ENCODE measurements at regions not wholly inside any gene's neighbourhood (a gene's known extent, or its start where the extent isn't known, plus 50 kb on each side); places are given as distances from the start of the nearest gene placed in this dataset.

DNA sequence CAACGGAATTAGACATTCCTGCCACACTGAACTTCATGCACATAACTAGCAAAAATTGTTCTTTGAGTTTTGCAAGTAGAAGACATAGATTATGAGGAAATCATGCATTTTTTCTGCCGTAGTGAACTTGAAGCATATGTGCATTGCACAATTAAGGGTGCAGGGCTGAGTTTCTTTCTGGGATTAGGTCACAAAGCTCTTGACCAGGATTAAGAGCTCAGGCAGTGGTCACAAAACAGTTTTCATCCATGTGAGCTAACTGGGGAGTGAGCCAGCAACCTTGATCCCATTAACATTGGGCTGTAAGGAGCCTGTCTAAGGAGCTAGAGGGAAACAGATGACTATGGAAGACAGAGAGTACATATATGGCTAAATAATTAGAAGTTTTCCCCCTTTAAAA is 143.7 kb downstream of the PMP22 start:
- no peak for ATAC-seq

More for the DNA sequence above, 143.7 kb downstream of the PMP22 start:
- Histone ChIP-seq H2AFZ (ENCODE audit: low read depth, low read length) (no peak overlapping the region), H3K79me2 (ENCODE audit: control insufficient read depth, insufficient read depth, low read length) (no peaks in the 10 kb centered on the region), H3K9ac (ENCODE audit: insufficient read depth in 1 of 2, low read depth in 2 of 2, low read length in 2 of 2) (no peak overlapping the region), H3K27ac (ENCODE audit: extremely low read depth, low read depth, low read length) (no peak overlapping the region), H3K4me1 (replicated peaks in 1 of 2; ENCODE audit: control insufficient read depth in 2 of 2, insufficient read depth in 2 of 2, low read length in 2 of 2) (no peaks in the 10 kb centered on the region), H3K9me1 (ENCODE audit: control insufficient read depth, insufficient read depth, low read length) (no peaks in the 10 kb centered on the region), H3K27me3 (ENCODE audit: control insufficient read depth in 2 of 2, insufficient read depth in 2 of 2, low read length in 2 of 2) (no peaks in the 10 kb centered on the region; a peak in 1 of 5 replicates), H3K9me3 (replicated peaks; ENCODE audit: control insufficient read depth, insufficient read depth, low read depth, low read length) (no peaks in the 10 kb centered on the region), H3K4me2 (ENCODE audit: insufficient read depth, low read length) (no peak overlapping the region), H4K20me1 (replicated peaks; ENCODE audit: control insufficient read depth, insufficient read depth, low read length) (no peaks in the 10 kb centered on the region), H3K4me3 (no peak overlapping the region), H3K36me3 (ENCODE audit: control insufficient read depth, insufficient read depth, low read length) (no peaks in the 10 kb centered on the region)
- DNase-seq (ENCODE audit: extremely low read depth in 1 of 4, low spot score in 3 of 4) (no peak), FAIRE-seq (no peak)
- CTCF ChIA-PET (ENCODE audit: low intra/inter-chr PET ratio): no interaction called here
- TF ChIP-seq SFPQ (IDR thresholded peaks at IDR 0.05; ENCODE audit: low read depth, low read length) (no peak), HOXB6 (CRISPR knock-in tag; IDR thresholded peaks at IDR 0.05; ENCODE audit: borderline replicate concordance) (no peak), TRIM28 (IDR thresholded peaks at IDR 0.05) (no peak), ZNF134 (CRISPR knock-in tag; conservative IDR thresholded peaks at IDR 0.05) (no peak), EP400 (IDR thresholded peaks at IDR 0.05) (no peak), ZNF140 (CRISPR knock-in tag; IDR thresholded peaks at IDR 0.05) (no peak), ZNF707 (CRISPR knock-in tag; conservative IDR thresholded peaks at IDR 0.05) (no peak), ZNF143 (CRISPR knock-in tag; IDR thresholded peaks at IDR 0.05) (no peak), ZNF583 (CRISPR knock-in tag; IDR thresholded peaks at IDR 0.05) (no peak), ARID3B (CRISPR knock-in tag; IDR thresholded peaks at IDR 0.05; ENCODE audit: borderline replicate concordance) (no peak), ASH1L (IDR thresholded peaks at IDR 0.05; ENCODE audit: borderline replicate concordance, low read depth, partially characterized antibody) (no peak), KDM1A (IDR thresholded peaks at IDR 0.05) (no peak), ZNF780A (CRISPR knock-in tag; IDR thresholded peaks at IDR 0.05) (no peak), DIDO1 (tag; IDR thresholded peaks at IDR 0.05; ENCODE audit: low read depth) (no peak), NCOA6 (IDR thresholded peaks at IDR 0.05) (no peak)
- TF ChIP-seq, protein P1, sequence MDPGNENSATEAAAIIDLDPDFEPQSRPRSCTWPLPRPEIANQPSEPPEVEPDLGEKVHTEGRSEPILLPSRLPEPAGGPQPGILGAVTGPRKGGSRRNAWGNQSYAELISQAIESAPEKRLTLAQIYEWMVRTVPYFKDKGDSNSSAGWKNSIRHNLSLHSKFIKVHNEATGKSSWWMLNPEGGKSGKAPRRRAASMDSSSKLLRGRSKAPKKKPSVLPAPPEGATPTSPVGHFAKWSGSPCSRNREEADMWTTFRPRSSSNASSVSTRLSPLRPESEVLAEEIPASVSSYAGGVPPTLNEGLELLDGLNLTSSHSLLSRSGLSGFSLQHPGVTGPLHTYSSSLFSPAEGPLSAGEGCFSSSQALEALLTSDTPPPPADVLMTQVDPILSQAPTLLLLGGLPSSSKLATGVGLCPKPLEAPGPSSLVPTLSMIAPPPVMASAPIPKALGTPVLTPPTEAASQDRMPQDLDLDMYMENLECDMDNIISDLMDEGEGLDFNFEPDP (CRISPR knock-in tag; IDR thresholded peaks at IDR 0.05): no peak
- TF ChIP-seq, protein P2, sequence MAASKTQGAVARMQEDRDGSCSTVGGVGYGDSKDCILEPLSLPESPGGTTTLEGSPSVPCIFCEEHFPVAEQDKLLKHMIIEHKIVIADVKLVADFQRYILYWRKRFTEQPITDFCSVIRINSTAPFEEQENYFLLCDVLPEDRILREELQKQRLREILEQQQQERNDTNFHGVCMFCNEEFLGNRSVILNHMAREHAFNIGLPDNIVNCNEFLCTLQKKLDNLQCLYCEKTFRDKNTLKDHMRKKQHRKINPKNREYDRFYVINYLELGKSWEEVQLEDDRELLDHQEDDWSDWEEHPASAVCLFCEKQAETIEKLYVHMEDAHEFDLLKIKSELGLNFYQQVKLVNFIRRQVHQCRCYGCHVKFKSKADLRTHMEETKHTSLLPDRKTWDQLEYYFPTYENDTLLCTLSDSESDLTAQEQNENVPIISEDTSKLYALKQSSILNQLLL (CRISPR knock-in tag; IDR thresholded peaks at IDR 0.05; ENCODE audit: borderline replicate concordance): no peak
- 0% methylated on average over 2 of the region's 2 CpGs for WGBS (ENCODE audit: insufficient coverage, low coverage, missing lambda C conversion rate)
- intact Hi-C loops (cut with micrococcal nuclease) (no loop called here), in situ Hi-C loops (cut with MboI) (no loop called here)
- POLR2A ChIA-PET: interaction anchor here (0.5 kb wide), 1 partner anchor 357 kb away, joined by 3 read pairs; no protein-coding TSS in a partner anchor
- no TSS peak for BruUV-seq (replicated peaks)
